Loucy (cell line): ENCODE measurements at regions not wholly inside any gene's neighbourhood (a gene's known extent, or its start where the extent isn't known, plus 50 kb on each side); places are given as distances from the start of the nearest gene placed in this dataset.

Experiments used
- EZH2phosphoT487 ChIP-seq: fragments of 200-600 bp; IDR thresholded peaks from 2 replicates; pipeline ENCODE4 v1.6.1; 2018; ENCODE audit warnings: antibody characterized with exemption, mild to moderate bottlenecking, moderate library complexity, borderline replicate concordance
- TF ChIP-seq, protein P1 (sequence below): fragments of 200-600 bp; sonication (generic); conservative IDR thresholded peaks from 2 replicates; pipeline ENCODE4 v1.5.1; 2014; ENCODE audit warnings: mild to moderate bottlenecking, antibody characterized with exemption, low read length

DNA sequence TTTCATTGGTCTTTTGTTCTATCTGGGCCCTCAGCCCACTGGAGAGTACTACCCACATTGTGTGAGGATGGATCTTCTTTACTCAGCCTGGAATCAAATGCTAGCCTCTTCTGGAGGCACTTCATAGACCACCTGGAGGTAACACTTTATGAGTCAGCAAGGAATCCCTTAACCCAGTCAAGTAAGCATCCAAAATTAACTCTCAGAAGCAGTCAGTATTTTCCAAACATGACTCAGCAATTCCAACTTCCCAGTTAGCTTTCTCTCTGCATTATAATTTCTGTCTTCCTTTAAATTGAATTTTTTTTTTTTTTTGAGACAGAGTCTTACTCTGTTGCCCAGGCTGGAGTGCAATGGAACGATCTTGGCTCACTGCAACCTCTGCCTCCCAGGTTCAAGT lies 142.7 kb downstream of the ACKR3 start:
- TF ChIP-seq, protein P1, sequence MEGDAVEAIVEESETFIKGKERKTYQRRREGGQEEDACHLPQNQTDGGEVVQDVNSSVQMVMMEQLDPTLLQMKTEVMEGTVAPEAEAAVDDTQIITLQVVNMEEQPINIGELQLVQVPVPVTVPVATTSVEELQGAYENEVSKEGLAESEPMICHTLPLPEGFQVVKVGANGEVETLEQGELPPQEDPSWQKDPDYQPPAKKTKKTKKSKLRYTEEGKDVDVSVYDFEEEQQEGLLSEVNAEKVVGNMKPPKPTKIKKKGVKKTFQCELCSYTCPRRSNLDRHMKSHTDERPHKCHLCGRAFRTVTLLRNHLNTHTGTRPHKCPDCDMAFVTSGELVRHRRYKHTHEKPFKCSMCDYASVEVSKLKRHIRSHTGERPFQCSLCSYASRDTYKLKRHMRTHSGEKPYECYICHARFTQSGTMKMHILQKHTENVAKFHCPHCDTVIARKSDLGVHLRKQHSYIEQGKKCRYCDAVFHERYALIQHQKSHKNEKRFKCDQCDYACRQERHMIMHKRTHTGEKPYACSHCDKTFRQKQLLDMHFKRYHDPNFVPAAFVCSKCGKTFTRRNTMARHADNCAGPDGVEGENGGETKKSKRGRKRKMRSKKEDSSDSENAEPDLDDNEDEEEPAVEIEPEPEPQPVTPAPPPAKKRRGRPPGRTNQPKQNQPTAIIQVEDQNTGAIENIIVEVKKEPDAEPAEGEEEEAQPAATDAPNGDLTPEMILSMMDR = no peak
- TF ChIP-seq EZH2phosphoT487 = no peak
